Body of pancreas (tissue), 4 donors: ENCODE measurements at regions not wholly inside any gene's neighbourhood (a gene's known extent, or its start where the extent isn't known, plus 50 kb on each side); places are given as distances from the start of the nearest gene placed in this dataset.

Source experiments
- ATAC-seq: fragments of 150-250 bp; one replicate; pipeline ENCODE4 v1.9.1; 2016
- DNase-seq, 4 donors: peaks; one replicate each; pipeline ENCODE4 v3.0.0-alpha.2; 2019
- H3K27ac ChIP-seq, 4 donors: fragments of 200-600 bp; sonication (generic); 1 replicate in 3 of 4; 2 replicates in 1 of 4; pipeline versions ENCODE4 v1.5.1 to v1.6.1; 2016 to 2019; ENCODE audit warnings: mild to moderate bottlenecking in 1 of 4, mixed read lengths in 1 of 4, moderate library complexity in 1 of 4
- H3K27me3 ChIP-seq, 2 donors: fragments of 200-600 bp; sonication (generic); one replicate each; pipeline ENCODE4 v1.6.0; 2016; ENCODE audit warnings: mild to moderate bottlenecking in 1 of 2
- H3K36me3 ChIP-seq, 2 donors: fragments of 200-600 bp; sonication (generic); replicated peaks in 1 of 2; 2 replicates each; pipeline ENCODE4 v1.5.1; 2016; ENCODE audit warnings: low read depth in 2 of 2; ENCODE audit not compliant: insufficient read depth in 1 of 2
- H3K4me1 ChIP-seq: fragments of 200-600 bp; sonication (generic); one replicate; pipeline ENCODE4 v1.6.0; 2016
- H3K4me3 ChIP-seq, 2 donors: fragments of 200-600 bp; sonication (generic); 1 replicate in 1 of 2; 2 replicates in 1 of 2; pipeline ENCODE4 v1.5.1; 2016 to 2019
- H3K9me3 ChIP-seq, 3 donors: fragments of 200-600 bp; sonication (generic); 1 replicate in 2 of 3; 2 replicates in 1 of 3; pipeline ENCODE4 v1.5.1; 2016
- CTCF ChIP-seq, 7 experiments: fragments of 450-650 bp in 4 of 7; fragments of 200-600 bp in 3 of 7; sonication (generic) in 3 of 7; IDR thresholded peaks; one replicate each; pipeline ENCODE4 v1.5.1; 2016 to 2019; ENCODE audit warnings: antibody characterized with exemption in 7 of 7
- POLR2A ChIP-seq, 3 donors: fragments of 450-650 bp; IDR thresholded peaks; one replicate each; pipeline ENCODE4 v1.6.1; 2016; ENCODE audit warnings: antibody characterized with exemption in 3 of 3, mild to moderate bottlenecking in 2 of 3
- WGBS, 2 donors: methylation state at CpG; one replicate each; pipeline ENCODE4 v1.1.5; 2017; 5-methylcytosine and 5-hydroxymethylcytosine counted together
- intact Hi-C: fragments of 100-400 bp; cut with DNase I; formaldehyde crosslinking; loops from one replicate; pipeline ENCODE4 v1.15.1; 2023

DNA sequence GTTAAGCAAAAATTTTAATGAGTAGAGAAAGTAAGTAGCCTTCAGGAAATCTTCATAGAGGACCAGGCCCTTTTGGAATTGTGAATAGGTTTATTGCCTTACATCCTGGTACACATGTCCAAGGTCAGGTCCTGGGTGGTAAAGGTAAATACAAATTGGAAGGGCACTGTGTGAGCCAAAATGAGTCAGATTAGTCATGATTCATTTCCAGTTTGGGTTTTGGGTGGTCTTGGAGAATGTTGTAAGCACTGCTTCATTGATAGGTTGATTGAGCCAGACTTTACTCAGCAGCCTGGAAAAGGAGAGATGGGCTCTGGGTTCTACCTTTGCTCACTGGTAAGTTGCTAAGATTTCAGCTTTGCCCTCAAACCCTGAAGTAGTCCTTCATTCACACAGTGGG is 82.5 kb upstream of the ZNF169 start:
- no peak for TF ChIP-seq POLR2A (IDR thresholded peaks at IDR 0.05)
- no peaks in the 10 kb centered on the region for H3K27me3 ChIP-seq
- peaks cover 74% of the 10 kb centered on the region for H3K4me1 ChIP-seq
- H3K4me3 ChIP-seq = no peak overlapping the region
- intact Hi-C loops = no loop called here
- H3K36me3 ChIP-seq = peaks cover 5% of the 10 kb centered on the region in 2 donors
- no peaks in the 10 kb centered on the region for H3K9me3 ChIP-seq
- peak in 1 of 4 donors; percentile 19 for DNase-seq
- H3K27ac ChIP-seq = peak overlapping the region in 1 of 4 donors; percentile 45
- ATAC-seq = peak; percentile 58

- H3K36me3 ChIP-seq = peaks cover 5 to 6% of the 10 kb centered on the region in 2 donors
- intact Hi-C loops = no loop called here
- H3K27me3 ChIP-seq = no peaks in the 10 kb centered on the region
- DNase-seq = no peak
- ATAC-seq = no peak
- no peak overlapping the region for H3K4me3 ChIP-seq
- H3K9me3 ChIP-seq = no peaks in the 10 kb centered on the region
- TF ChIP-seq POLR2A (IDR thresholded peaks at IDR 0.05) (no peak), CTCF (IDR thresholded peaks at IDR 0.05) (no peak)
- no peak overlapping the region for H3K27ac ChIP-seq
- WGBS, 2 donors = 32 to 40% methylated on average over 2 of the region's 2 CpGs
- peaks cover 52% of the 10 kb centered on the region for H3K4me1 ChIP-seq
Observed at GRCh38 chr9:94178927-94179326, 80.2 kb upstream of the ZNF169 start.

DNA sequence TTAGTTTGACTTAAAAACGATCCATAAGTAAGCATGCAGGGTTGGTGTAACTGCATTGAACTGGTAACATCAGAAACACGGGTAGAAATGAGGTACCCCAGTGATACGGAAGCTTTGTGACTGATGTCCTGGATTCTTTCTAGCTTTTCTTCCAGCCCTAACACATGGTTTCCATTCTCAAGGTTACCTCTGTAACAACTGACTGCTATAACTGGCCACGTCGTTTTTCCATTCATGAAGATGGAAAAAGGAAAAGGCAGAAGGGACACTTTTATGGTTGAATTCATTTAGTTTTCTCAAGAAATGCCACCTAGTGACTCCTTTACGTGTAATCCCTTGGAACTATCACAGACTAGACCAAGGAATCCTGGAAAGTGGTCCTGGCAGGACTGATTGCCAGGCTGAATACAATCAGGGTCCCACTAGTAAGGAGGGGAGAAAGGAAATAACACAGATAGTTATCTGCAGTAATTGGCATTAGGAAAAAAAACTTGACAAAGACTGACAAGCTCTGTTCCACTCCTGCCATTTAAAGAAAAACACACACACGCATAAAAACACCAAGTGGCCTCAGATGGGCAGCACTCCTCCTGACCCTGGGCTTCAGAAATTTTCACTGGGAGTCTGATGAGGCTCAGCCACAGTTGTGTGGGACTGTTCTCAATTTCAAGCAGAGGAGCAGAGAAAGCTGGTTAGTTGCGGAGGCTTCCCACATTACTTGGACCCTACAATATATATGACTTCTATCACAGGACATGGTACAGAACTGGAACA is 77.5 kb upstream of the ZNF169 start:
- no peak for TF ChIP-seq CTCF (IDR thresholded peaks at IDR 0.05)
- no peak for TF ChIP-seq POLR2A (IDR thresholded peaks at IDR 0.05)
- Histone ChIP-seq H3K4me1 (peaks cover 25% of the 10 kb centered on the region), H3K27ac (peak overlapping the region in 2 of 4 donors; percentile 10 to 11), H3K27me3 (no peaks in the 10 kb centered on the region), H3K9me3 (no peaks in the 10 kb centered on the region), H3K36me3 (peaks cover 4 to 5% of the 10 kb centered on the region in 2 donors), H3K4me3 (no peak overlapping the region)
- 63 to 67% methylated on average over 8 of the region's 8 CpGs for WGBS, 2 donors
- intact Hi-C loops = no loop called here
- DNase-seq = no peak
- ATAC-seq = no peak

DNA sequence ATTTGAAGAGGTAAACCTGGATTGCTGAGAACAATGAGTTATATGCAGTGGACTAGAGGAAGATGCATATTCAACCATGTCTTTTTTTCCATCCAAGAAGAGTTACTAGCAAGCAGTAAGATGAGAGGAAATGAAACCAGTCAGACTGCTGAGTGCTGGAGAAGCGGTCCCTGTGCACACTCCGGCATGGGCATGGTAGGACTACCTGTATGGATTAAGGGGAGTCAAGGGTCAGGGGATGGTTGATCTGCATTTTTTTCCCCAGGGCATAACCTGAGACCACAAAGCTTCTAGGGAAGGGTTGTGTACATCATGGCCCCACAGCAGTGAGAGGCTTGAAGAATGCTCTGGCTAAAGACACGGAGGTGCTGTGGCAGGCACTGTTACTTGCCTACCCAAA is 76.6 kb upstream of the ZNF169 start:
- no peak overlapping the region for H3K4me3 ChIP-seq
- H3K4me1 ChIP-seq = peaks cover 17% of the 10 kb centered on the region
- H3K27me3 ChIP-seq = no peaks in the 10 kb centered on the region
- no peak overlapping the region for H3K27ac ChIP-seq
- no peak for ATAC-seq
- TF ChIP-seq POLR2A (IDR thresholded peaks at IDR 0.05) (no peak), CTCF (IDR thresholded peaks at IDR 0.05) (no peak)
- DNase-seq = no peak
- WGBS, 2 donors = 91 to 98% methylated on average over 3 of the region's 3 CpGs
- peaks cover 0 to 2% of the 10 kb centered on the region in 2 donors for H3K36me3 ChIP-seq
- intact Hi-C loops = no loop called here
- no peaks in the 10 kb centered on the region for H3K9me3 ChIP-seq

DNA sequence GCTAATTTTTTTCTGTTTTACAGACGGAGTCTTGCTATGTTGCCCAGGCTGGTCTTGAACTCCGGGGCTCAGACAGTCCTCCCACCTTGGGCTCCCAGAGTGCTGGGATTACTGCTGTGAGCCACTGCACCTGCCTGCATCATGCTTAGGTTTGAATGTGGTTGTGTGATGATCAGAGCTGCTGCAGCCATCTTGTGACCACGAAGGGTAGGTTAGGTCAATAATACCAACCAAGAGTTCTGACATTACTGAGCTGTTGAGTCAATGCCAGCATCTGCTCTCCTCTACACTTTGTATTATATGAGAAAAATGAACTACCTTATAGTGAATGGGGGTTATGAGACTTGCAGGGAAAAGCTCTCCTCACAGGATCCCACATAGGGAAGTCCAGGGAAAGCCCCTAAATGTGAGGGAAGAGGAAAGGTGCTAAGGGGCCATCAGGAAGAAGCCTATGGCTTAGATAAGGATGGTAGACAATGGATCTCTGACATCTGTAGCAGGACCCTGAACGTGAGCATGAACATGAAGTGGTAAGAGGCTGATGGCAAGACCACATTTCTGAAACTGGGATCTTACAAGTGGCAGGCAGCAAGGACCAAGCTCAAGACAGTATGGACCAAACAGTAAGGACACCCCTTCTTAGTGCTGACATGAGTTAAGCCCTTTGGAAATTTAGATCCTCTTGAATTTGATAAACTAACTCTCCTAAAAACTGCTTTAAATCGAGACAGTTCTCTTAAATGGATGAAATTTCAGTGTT is 75.7 kb upstream of the ZNF169 start:
- TF ChIP-seq CTCF (IDR thresholded peaks at IDR 0.05) = no peak
- TF ChIP-seq POLR2A (IDR thresholded peaks at IDR 0.05) = no peak
- Histone ChIP-seq H3K4me1 (peaks cover 9% of the 10 kb centered on the region), H3K27ac (no peak overlapping the region), H3K36me3 (peaks cover 0 to 2% of the 10 kb centered on the region in 2 donors), H3K9me3 (no peaks in the 10 kb centered on the region), H3K27me3 (no peaks in the 10 kb centered on the region), H3K4me3 (no peak overlapping the region)
- WGBS, 2 donors = 90 to 91% methylated on average over 5 of the region's 5 CpGs
- no peak for DNase-seq
- ATAC-seq = no peak
- intact Hi-C loops = no loop called here
